ENCODE measurements at regions not wholly inside any gene's neighbourhood (a gene's known extent, or its start where the extent isn't known, plus 50 kb on each side); places are given as distances from the start of the nearest gene placed in this dataset.
"Not testable (repeated sequence)": the region's sequence is repeated elsewhere in the genome, so short reads cannot be mapped to it uniquely, and the experiment has no call there.

- no peak for DNase-seq
These were observed 114.1 kb downstream of the KIF26A start for GRCh38 chr14:104252256-104253215.

- DNase-seq, result no peak
These were observed 114.9 kb downstream of the KIF26A start for GRCh38 chr14:104253223-104253822.

DNA sequence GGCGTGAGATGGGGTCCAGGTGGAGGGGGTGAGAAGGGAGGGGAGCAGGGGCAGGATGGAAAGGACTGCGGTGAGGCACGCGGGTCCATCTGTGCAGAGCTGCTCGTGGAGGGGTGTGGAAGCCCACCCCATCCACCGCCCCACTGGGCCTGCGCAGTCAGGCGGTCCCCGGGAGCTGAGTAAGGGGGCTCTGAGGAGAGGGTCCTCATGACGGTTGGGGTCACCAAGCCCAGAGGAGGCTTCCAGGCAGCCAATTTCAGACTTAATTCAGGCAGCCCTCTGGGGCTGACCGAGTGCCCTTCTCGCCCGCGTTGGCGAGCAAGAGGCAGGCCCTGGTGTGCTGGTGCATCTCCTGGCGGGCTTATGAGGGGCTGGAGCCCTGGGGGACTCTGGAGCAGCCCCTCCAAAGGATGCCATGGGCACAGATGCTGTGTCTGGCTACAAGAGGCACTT, 115.5 kb downstream of the KIF26A start:
- DNase-seq, result no peak

- no peak for DNase-seq
These were observed 116.5 kb downstream of the KIF26A start for GRCh38 chr14:104254735-104255400.

- no peak for DNase-seq
These were observed 117.6 kb downstream of the KIF26A start for GRCh38 chr14:104256025-104256424.

DNA sequence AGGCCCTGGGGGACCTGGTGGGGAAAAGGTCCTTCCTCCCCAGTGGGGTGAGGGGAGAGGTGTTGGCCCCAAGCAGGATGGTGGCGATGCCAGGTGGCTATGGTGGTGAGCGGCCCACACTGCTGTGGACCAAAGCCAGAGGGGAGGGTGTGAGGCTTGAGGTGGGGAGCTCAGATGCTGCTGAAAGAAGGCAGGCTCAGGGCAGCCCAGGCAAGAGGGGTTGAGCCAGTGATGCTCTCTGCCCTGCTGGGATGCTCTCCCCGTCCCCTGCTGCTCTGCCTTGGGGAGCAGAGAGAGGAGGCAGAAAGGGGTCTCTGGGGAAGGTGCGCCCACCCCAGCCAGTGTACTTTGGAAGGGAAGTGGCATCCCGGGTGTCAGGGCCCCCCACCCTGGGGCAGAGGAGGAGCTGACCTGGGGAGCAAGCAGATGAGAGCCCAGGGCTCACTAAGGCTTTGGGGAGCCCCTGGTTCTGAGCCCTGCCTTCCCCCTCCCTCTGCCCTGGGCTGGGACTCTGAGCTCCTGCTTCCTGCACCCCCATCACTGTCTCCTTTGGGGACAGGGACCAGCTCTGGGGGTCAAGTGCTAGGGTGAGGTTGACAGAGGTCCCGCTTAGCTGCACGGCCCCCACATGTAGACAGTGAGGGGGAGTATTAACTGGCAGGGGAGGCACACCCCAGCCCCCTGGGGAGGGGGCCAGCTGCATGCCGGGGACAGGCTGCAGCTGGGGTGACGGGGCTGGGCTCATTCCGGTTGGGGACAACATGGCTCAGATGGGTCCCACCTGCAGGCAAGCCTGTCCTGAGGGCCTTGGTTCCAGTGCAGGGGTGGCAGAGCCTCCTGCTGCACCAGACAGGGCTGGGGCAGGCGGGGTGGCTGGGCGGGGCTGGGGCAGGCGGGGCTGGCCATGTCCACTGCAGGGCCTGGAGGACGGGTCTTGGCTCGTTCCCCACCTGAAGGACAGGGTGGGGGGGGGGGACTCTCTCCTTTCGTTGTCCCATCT, 124.4 kb downstream of the KIF26A start:
- no peak for DNase-seq

- DNase-seq, result no peak
These were observed 125.4 kb downstream of the KIF26A start for GRCh38 chr14:104263675-104264358.

DNA sequence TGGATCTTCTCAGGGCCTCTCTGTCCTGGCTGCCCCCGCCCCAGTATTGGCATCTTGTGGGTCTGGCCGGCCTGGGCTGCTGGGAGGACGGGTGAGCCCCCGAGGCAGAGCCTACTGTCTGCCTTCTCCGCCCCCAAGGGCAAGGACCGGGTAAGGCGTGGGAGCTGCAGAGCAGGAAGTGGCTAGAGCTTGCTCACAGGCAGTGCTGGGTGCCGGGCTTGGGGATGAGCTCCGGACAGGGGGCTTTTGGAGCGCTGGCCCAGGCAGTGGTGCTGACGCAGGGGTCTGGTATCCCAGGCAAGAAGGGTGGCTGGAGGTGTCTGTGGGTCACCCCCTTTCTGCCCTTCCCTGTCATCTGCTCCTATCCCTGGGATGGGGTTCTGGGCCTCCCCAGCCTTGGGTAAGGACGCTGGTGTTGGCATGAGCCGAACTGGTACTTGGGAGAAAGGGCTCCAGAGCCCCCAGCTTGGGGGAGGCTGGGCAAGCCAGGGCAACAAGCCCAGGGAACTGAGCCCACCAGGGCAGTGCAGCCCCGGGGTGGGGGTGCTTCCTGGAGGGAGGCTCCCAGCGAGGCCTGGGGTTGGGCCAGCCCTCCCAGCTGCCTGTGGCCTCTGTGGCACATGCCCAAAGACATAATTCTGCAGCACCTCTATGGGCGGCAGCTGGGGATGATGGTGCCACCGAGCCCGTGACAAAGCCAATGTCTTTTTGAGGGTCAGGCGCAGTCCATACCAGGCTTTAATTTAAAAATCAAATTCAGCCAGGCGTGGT, 126.3 kb downstream of the KIF26A start:
- no peak for DNase-seq

DNA sequence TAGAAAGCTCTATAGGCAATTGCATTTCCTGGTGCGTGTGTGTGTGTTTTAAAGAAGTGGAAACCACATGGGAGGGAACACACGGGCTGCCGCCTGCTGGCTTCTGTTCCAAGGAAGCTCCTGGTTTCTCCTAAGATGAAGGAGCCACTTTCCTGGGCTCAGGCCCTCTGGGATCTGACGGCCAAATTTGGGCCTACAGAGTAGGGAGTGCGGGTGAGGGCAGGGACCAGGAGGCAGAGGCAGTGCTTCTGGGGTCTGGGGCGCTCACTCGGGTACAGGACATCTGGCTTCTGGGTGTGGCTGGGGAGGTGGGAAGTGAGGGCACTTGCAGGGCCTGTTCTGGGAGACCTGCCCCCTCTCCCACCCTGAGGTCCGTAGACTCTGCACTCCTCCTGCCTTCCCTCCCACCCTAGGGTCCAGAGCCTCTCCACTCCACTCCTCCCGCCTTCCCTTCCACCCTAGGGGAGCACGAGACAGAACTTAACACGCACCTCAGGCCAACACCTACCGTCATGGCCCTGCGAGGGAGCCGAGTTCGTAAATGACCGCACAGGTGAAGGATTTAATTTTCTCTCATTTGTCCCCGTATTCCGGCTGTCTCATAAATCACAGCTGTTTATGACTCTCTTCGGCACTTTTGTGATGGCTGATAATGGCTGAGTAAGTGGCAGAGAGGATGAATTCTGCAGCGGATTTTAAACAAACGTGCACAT, 127.7 kb downstream of the KIF26A start:
- DNase-seq, result no peak

GRCh38 chr14:104266631-104267575, 128.5 kb downstream of the KIF26A start:
- no peak for DNase-seq

GRCh38 chr14:104267895-104268294, 129.5 kb downstream of the KIF26A start:
- DNase-seq, result no peak

DNA sequence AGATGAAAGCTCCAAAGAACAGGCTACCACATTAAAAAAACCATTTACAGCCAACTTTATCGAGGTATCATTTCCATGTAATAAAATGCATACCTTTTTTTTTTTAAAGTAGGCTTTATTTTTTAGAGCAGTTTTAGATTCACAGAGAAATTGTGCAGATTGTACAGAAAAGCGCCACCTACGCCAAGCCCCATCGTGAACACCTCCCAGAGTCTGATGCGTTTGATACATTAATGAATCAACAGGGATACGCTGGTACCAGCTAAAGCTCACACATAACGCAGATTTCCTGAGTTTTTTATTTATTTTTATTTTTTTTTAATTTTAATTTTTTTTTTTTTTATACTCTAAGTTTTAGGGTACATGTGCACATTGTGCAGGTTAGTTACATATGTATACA, 129.9 kb downstream of the KIF26A start:
- DNase-seq, result no peak

DNA sequence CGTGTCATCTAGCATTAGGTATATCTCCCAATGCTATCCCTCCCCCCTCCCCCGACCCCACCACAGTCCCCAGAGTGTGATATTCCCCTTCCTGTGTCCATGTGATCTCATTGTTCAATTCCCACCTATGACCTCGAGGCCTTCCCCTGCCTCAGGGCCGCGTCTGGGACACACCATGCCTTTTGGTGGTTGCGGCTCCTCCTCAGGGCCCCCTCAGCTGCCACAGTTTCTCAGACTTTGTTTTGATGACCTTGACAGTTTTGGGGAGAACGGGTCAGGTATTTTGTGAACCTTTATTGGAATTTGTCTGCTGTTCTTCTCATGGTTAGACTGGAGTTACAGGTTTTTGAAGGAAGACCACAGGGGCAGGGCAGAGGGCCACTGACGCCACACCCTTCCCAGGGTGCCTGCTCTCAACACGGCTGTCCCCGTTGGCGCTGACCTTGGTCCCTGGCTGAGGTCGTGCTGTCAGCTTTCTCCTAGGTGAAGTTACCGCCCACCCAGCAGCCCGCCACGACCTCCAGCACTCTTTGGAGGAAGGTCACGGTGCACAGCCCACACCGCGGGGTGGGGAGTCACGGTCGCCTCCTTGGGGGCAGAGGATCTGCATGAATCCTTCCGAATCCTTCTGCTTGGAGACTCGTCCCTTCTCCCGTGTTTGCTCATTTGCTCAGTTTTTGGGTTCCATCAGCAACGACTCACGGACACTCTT, 130.5 kb downstream of the KIF26A start:
- no peak for DNase-seq

- not testable (repeated sequence) for DNase-seq
These were observed 131.3 kb downstream of the KIF26A start for GRCh38 chr14:104269511-104270241.

- no peak for DNase-seq
These were observed 133.0 kb downstream of the KIF26A start for GRCh38 chr14:104271391-104271790.

DNA sequence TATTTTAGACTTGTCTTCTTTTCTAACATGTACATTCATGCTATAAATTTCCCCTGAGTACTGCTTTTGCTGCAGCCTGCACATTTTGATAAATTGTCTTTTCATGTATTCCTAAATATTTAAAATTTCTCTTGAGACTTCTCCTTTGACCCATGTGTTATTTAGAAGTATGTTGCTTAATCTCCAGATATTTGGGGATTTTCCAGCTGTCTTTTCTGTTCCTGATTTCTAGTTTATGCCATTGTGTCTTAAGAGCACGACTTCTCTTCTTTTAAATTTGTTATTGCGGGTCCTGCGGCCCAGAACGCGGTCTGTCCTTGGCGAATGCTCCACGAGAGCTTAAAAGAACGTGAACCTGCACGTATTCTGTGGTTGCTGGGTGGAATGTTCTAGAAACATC, 136.4 kb downstream of the KIF26A start:
- no peak for DNase-seq

DNA sequence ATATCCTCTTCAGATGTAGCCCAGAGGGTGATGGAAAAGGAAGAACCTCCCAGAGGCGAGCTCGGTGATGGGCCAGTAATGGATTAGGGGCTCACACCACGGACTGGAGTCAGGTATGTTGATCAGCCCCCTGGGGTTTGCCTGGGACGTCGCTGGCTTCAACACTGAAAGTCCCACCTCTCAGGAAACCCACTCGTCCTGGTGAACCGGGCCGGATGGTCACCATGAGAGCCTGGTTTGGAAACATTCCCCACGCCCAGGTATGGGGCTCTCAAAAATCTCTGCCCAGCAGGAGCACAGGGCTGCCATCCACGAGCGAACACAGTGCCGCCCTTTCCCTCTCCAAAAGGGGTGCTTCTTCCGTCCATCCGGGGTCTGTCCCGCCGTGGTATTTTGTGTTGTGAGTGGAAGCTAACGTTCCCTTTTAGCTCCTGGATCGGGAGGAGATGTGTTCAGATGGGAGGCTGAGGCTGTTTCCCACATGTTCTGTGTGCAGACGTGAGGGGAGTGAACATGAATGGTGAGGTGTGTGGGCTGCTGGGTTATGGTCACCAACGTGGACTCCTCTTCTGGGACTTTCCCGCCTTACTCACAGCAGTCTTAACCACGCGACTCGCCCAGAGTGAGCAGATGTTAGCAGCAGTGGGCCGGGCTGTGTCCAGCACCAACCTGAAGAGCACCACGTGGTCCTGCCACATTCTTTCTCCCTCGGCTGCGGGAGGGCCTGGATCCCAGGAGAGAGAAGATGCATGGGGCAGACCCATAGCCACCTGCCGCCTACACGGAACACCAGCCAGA, 139.2 kb downstream of the KIF26A start:
- no peak for DNase-seq

All from Kasumi-1 (cell line).